ENCODE measurements at regions not wholly inside any gene's neighbourhood (a gene's known extent, or its start where the extent isn't known, plus 50 kb on each side); places are given as distances from the start of the nearest gene placed in this dataset.
"Not testable (repeated sequence)": the region's sequence is repeated elsewhere in the genome, so short reads cannot be mapped to it uniquely, and the experiment has no call there.

DNA sequence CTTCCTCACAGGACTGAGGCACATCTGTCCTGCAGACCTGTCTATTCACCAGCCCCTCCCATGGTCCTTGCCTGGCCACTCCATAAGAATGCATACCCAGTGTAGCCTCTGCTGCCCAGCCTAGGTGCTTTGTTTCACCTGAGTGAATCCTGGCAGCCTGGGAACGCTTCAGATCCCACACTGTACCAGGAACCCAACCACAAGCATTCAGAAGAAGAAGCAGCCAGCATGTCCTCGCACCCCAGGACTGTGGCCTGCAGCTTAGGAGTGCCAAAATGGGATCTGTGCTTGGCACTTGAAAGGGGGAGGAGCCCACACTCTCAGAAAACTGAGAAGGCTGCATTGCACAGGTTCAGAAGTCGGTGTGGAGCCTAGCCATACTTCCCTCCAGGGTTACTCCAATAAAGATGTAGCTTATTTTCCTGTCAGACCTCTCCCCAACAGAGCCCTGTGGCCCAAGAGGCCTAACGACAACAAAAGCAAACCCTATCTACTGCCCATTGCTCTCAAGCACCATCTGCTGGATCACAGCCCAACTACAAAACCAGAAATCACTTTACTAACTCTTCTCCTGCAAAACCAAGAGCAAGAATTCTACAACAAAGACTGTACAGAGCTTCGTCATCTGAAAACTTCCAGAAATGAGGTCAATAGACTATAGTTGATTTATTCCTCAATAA is 923.1 kb upstream of the NEGR1 start:
- Histone ChIP-seq H3K9ac (ENCODE audit: insufficient read length, low read depth) (no peak overlapping the region), H3K36me3 (ENCODE audit: insufficient read depth, insufficient read length, low read length) (no peaks in the 10 kb centered on the region), H3K4me3 (ENCODE audit: insufficient read length, low read depth) (no peak overlapping the region), H3K9me3 (ENCODE audit: insufficient read depth, low read length) (no peaks in the 10 kb centered on the region), H3K27me3 (ENCODE audit: insufficient read depth, insufficient read length) (no peaks in the 10 kb centered on the region), H3K4me1 (ENCODE audit: insufficient read depth, insufficient read length) (no peaks in the 10 kb centered on the region)
- DNase-seq (ENCODE audit: low read depth, low spot score) = peak; percentile 33
- no peak for TF ChIP-seq SUZ12 (IDR thresholded peaks at IDR 0.05; ENCODE audit: extremely low read depth, insufficient read depth, insufficient read length)
- no peak for TF ChIP-seq YY1 (IDR thresholded peaks at IDR 0.05; ENCODE audit: insufficient read depth, insufficient read length)
- no peak for TF ChIP-seq ZNF274 (IDR thresholded peaks at IDR 0.05; ENCODE audit: low read depth, low read length)

GRCh38 chr1:73197972-73198371 is 915.6 kb upstream of the NEGR1 start:
- DNase-seq (ENCODE audit: low read depth, low spot score) = no peak
- Histone ChIP-seq H3K4me3 (ENCODE audit: insufficient read length, low read depth) (no peak overlapping the region), H3K4me1 (ENCODE audit: insufficient read depth, insufficient read length) (no peaks in the 10 kb centered on the region), H3K9me3 (ENCODE audit: insufficient read depth, low read length) (peaks cover 3% of the 10 kb centered on the region; the same call in 1 of the 2 replicates), H3K27me3 (ENCODE audit: insufficient read depth, insufficient read length) (no peaks in the 10 kb centered on the region), H3K36me3 (ENCODE audit: insufficient read depth, insufficient read length, low read length) (no peaks in the 10 kb centered on the region), H3K9ac (ENCODE audit: insufficient read length, low read depth) (no peak overlapping the region)
- TF ChIP-seq SUZ12 (IDR thresholded peaks at IDR 0.05; ENCODE audit: extremely low read depth, insufficient read depth, insufficient read length) = no peak
- TF ChIP-seq YY1 (IDR thresholded peaks at IDR 0.05; ENCODE audit: insufficient read depth, insufficient read length) = no peak
- no peak for TF ChIP-seq ZNF274 (IDR thresholded peaks at IDR 0.05; ENCODE audit: low read depth, low read length)

DNA sequence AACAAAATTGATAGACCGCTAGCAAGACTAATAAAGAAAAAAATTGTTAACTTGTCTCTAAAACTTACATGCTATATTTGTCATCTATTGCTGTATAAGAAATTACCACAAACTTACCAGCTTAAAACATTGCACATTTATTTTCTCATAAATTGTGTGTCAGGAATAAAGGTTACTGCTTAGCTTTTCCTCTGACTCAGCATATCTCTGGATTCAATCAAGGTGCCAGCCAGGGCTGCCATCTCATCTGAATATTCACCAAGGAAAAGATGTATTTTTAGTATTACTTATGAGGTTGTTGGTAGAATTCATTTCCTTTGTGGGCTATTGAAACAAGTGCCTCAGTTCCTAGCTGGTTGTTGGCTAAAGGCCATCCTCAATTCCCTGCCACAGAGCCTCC is 912.6 kb upstream of the NEGR1 start:
- no peaks in the 10 kb centered on the region for H3K36me3 ChIP-seq (ENCODE audit: insufficient read depth, insufficient read length, low read length)
- no peaks in the 10 kb centered on the region for H3K4me1 ChIP-seq (ENCODE audit: insufficient read depth, insufficient read length)
- H3K27me3 ChIP-seq (ENCODE audit: insufficient read depth, insufficient read length) = no peaks in the 10 kb centered on the region
- peaks cover 3% of the 10 kb centered on the region; the same call in 1 of the 2 replicates for H3K9me3 ChIP-seq (ENCODE audit: insufficient read depth, low read length)
- TF ChIP-seq YY1 (IDR thresholded peaks at IDR 0.05; ENCODE audit: insufficient read depth, insufficient read length) (no peak), SUZ12 (IDR thresholded peaks at IDR 0.05; ENCODE audit: extremely low read depth, insufficient read depth, insufficient read length) (no peak), ZNF274 (IDR thresholded peaks at IDR 0.05; ENCODE audit: low read depth, low read length) (no peak)
- no peak overlapping the region for H3K4me3 ChIP-seq (ENCODE audit: insufficient read length, low read depth)
- no peak overlapping the region for H3K9ac ChIP-seq (ENCODE audit: insufficient read length, low read depth)
- DNase-seq (ENCODE audit: low read depth, low spot score) = no peak

- H3K9ac ChIP-seq (ENCODE audit: insufficient read length, low read depth); H3K4me3 ChIP-seq (ENCODE audit: insufficient read length, low read depth); DNase-seq (ENCODE audit: low read depth, low spot score); H3K27me3 ChIP-seq (ENCODE audit: insufficient read depth, insufficient read length); H3K4me1 ChIP-seq (ENCODE audit: insufficient read depth, insufficient read length); H3K9me3 ChIP-seq (ENCODE audit: insufficient read depth, low read length); H3K36me3 ChIP-seq (ENCODE audit: insufficient read depth, insufficient read length, low read length): not testable (repeated sequence)
These were observed 901.2 kb upstream of the NEGR1 start for GRCh38 chr1:73183581-73183980.

GRCh38 chr1:73181190-73181540 is 898.8 kb upstream of the NEGR1 start:
- Histone ChIP-seq H3K36me3 (ENCODE audit: insufficient read depth, insufficient read length, low read length) (no peaks in the 10 kb centered on the region), H3K9me3 (ENCODE audit: insufficient read depth, low read length) (no peaks in the 10 kb centered on the region), H3K27me3 (ENCODE audit: insufficient read depth, insufficient read length) (no peaks in the 10 kb centered on the region), H3K9ac (ENCODE audit: insufficient read length, low read depth) (no peak overlapping the region), H3K4me3 (ENCODE audit: insufficient read length, low read depth) (no peak overlapping the region), H3K4me1 (ENCODE audit: insufficient read depth, insufficient read length) (no peaks in the 10 kb centered on the region)
- no peak for TF ChIP-seq ZNF274 (IDR thresholded peaks at IDR 0.05; ENCODE audit: low read depth, low read length)
- no peak for TF ChIP-seq SUZ12 (IDR thresholded peaks at IDR 0.05; ENCODE audit: extremely low read depth, insufficient read depth, insufficient read length)
- TF ChIP-seq YY1 (IDR thresholded peaks at IDR 0.05; ENCODE audit: insufficient read depth, insufficient read length) = no peak
- no peak for DNase-seq (ENCODE audit: low read depth, low spot score)

GRCh38 chr1:73180397-73181189 is 898.3 kb upstream of the NEGR1 start:
- Histone ChIP-seq H3K36me3 (ENCODE audit: insufficient read depth, insufficient read length, low read length) (no peaks in the 10 kb centered on the region), H3K27me3 (ENCODE audit: insufficient read depth, insufficient read length) (no peaks in the 10 kb centered on the region), H3K4me1 (ENCODE audit: insufficient read depth, insufficient read length) (no peaks in the 10 kb centered on the region), H3K4me3 (ENCODE audit: insufficient read length, low read depth) (no peak overlapping the region), H3K9ac (ENCODE audit: insufficient read length, low read depth) (no peak overlapping the region), H3K9me3 (ENCODE audit: insufficient read depth, low read length) (no peaks in the 10 kb centered on the region)
- TF ChIP-seq YY1 (IDR thresholded peaks at IDR 0.05; ENCODE audit: insufficient read depth, insufficient read length) (no peak), ZNF274 (IDR thresholded peaks at IDR 0.05; ENCODE audit: low read depth, low read length) (no peak), SUZ12 (IDR thresholded peaks at IDR 0.05; ENCODE audit: extremely low read depth, insufficient read depth, insufficient read length) (no peak)
- no peak for DNase-seq (ENCODE audit: low read depth, low spot score)

DNA sequence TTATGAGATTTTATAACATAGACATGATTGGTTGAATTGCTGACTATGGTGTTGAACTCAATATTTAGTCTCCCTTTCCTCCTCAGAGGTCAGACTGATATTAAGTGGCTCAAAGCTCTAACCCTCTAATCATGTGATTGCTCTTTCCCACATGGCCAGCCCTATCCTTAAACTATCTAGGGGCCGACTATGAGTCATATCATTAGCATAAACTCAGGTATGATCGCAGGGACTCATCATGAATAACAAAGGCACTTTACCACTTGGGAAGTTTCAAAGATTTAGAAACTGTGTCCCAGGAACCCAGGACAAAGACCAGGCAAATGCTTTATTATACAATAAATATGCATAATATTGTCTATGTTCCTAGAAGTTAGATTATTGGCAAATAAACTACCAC is 894.6 kb upstream of the NEGR1 start:
- TF ChIP-seq ZNF274 (IDR thresholded peaks at IDR 0.05; ENCODE audit: low read depth, low read length) (no peak), YY1 (IDR thresholded peaks at IDR 0.05; ENCODE audit: insufficient read depth, insufficient read length) (no peak), SUZ12 (IDR thresholded peaks at IDR 0.05; ENCODE audit: extremely low read depth, insufficient read depth, insufficient read length) (no peak)
- Histone ChIP-seq H3K4me3 (ENCODE audit: insufficient read length, low read depth) (no peak overlapping the region), H3K9me3 (ENCODE audit: insufficient read depth, low read length) (no peaks in the 10 kb centered on the region)

More for the DNA sequence above, 894.6 kb upstream of the NEGR1 start:
- Histone ChIP-seq H3K27me3 (ENCODE audit: insufficient read depth, insufficient read length) (no peaks in the 10 kb centered on the region), H3K4me1 (ENCODE audit: insufficient read depth, insufficient read length) (no peaks in the 10 kb centered on the region), H3K36me3 (ENCODE audit: insufficient read depth, insufficient read length, low read length) (no peaks in the 10 kb centered on the region), H3K9ac (ENCODE audit: insufficient read length, low read depth) (no peak overlapping the region)
- peak; percentile 20 for DNase-seq (ENCODE audit: low read depth, low spot score)

All from NT2/D1 (cell line).